Endothelial cell of umbilical vein (primary cell): ENCODE measurements at regions not wholly inside any gene's neighbourhood (a gene's known extent, or its start where the extent isn't known, plus 50 kb on each side); places are given as distances from the start of the nearest gene placed in this dataset.

ENCODE experiments used
- CTCF ChIP-seq, 2 donors: IDR thresholded peaks; 1 replicate in 1 of 2; 2 replicates in 1 of 2; pipeline ENCODE4 v1.5.1; 2011; ENCODE audit warnings: low read length in 2 of 2, mild to moderate bottlenecking in 2 of 2, moderate library complexity in 2 of 2, control low read depth in 1 of 2, inconsistent platforms in 1 of 2, low read depth in 1 of 2; ENCODE audit not compliant: insufficient read depth in 1 of 2; ENCODE audit errors: extremely low read depth in 1 of 2
- EZH2 ChIP-seq: IDR thresholded peaks from 2 replicates; pipeline ENCODE4 v1.6.1; 2012; ENCODE audit warnings: borderline replicate concordance, low read depth, mild to moderate bottlenecking, moderate library complexity, low read length, inconsistent platforms; ENCODE audit not compliant: severe bottlenecking
- FOS ChIP-seq: IDR thresholded peaks from 2 replicates; pipeline ENCODE4 v1.6.1; 2011; ENCODE audit warnings: mild to moderate bottlenecking, low read length, moderate library complexity, borderline replicate concordance; ENCODE audit not compliant: insufficient read depth
- MAX ChIP-seq: IDR thresholded peaks from 2 replicates; pipeline ENCODE4 v1.6.1; 2011; ENCODE audit not compliant: insufficient read depth, insufficient read length
- MYC ChIP-seq: IDR thresholded peaks from one replicate; pipeline ENCODE4 v1.6.1; 2011; ENCODE audit warnings: mild to moderate bottlenecking, low read depth, low read length
- POLR2A ChIP-seq: IDR thresholded peaks from 2 replicates; pipeline ENCODE4 v1.6.1; 2012; ENCODE audit warnings: low read depth, mild to moderate bottlenecking, control low read depth, low read length
- POLR2AphosphoS5 ChIP-seq: IDR thresholded peaks from 2 replicates; pipeline ENCODE4 v1.6.1; 2012; ENCODE audit warnings: low read depth, mild to moderate bottlenecking, control low read depth, low read length, moderate library complexity; ENCODE audit not compliant: insufficient read depth

GRCh38 chr5:83417884-83418283, 53.7 kb upstream of the VCAN start:
- no peak for TF ChIP-seq CTCF (IDR thresholded peaks at IDR 0.05; ENCODE audit: extremely low read depth in 1 of 2, insufficient read depth in 1 of 2, low read depth in 1 of 2, low read length in 2 of 2)
- no peak for TF ChIP-seq POLR2AphosphoS5
- no peak for TF ChIP-seq POLR2A
- TF ChIP-seq EZH2: no peak
- no peak for TF ChIP-seq MAX
- TF ChIP-seq FOS: no peak
- no peak for TF ChIP-seq MYC
